Ishikawa (cell line): ENCODE measurements at regions not wholly inside any gene's neighbourhood (a gene's known extent, or its start where the extent isn't known, plus 50 kb on each side); places are given as distances from the start of the nearest gene placed in this dataset.

Source experiments
- CEBPB ChIP-seq: IDR thresholded peaks from 2 replicates; pipeline ENCODE4 v1.6.1; 2012
- CREB1 ChIP-seq: IDR thresholded peaks from 2 replicates; pipeline ENCODE4 v1.6.1; 2012; ENCODE audit warnings: low read depth
- EGR1 ChIP-seq: IDR thresholded peaks from 2 replicates; pipeline ENCODE4 v1.6.1; 2012
- EP300 ChIP-seq: IDR thresholded peaks from 2 replicates; pipeline ENCODE4 v1.6.1; 2012; ENCODE audit warnings: borderline replicate concordance
- FOXM1 ChIP-seq: IDR thresholded peaks from 2 replicates; pipeline ENCODE4 v1.6.1; 2012; ENCODE audit warnings: low read depth, borderline replicate concordance
- NFIC ChIP-seq: IDR thresholded peaks from 2 replicates; pipeline ENCODE4 v1.6.1; 2012
- RAD21 ChIP-seq: IDR thresholded peaks from 2 replicates; pipeline ENCODE4 v1.6.1; 2012; ENCODE audit warnings: low read depth
- REST ChIP-seq: IDR thresholded peaks from 2 replicates; pipeline ENCODE4 v1.6.1; 2012; ENCODE audit warnings: low read depth, mild to moderate bottlenecking
- TAF1 ChIP-seq: IDR thresholded peaks from 2 replicates; pipeline ENCODE4 v1.6.1; 2012; ENCODE audit warnings: low read depth, mild to moderate bottlenecking
- TCF12 ChIP-seq: IDR thresholded peaks from 2 replicates; pipeline ENCODE4 v1.6.1; 2012; ENCODE audit warnings: low read depth
- TEAD4 ChIP-seq: IDR thresholded peaks from 2 replicates; pipeline ENCODE4 v1.6.1; 2012
- YY1 ChIP-seq: IDR thresholded peaks from 2 replicates; pipeline ENCODE4 v1.6.1; 2012; ENCODE audit warnings: low read depth
- ZBTB7A ChIP-seq: IDR thresholded peaks from 2 replicates; pipeline ENCODE4 v1.6.1; 2012; ENCODE audit warnings: low read depth
- TF ChIP-seq, protein P1 (sequence below): IDR thresholded peaks from 2 replicates; pipeline ENCODE4 v1.6.1; 2012
- TF ChIP-seq, protein P2 (sequence below): IDR thresholded peaks from 2 replicates; pipeline ENCODE4 v1.6.1; 2012

DNA sequence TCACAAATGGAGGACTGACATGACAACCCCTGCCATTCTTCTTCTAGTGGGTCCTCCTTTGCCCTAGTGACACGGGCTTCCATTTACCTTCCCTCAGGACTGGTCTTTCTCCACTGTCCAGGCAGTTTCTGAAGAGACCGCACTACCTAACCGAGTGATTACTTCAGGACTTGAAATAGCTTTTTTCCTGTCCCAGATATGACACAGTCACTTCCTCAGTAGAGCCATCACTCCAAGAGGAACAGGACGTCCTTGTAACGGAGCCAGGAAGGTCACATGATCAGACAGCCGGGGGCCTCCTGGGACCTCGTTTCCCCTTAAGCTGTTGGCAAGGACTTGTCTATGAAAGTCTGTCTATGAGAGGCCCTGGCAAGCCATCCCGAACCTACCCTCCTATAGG is 62.3 kb downstream of the FOS start:
- TF ChIP-seq FOXM1, result no peak
- TF ChIP-seq TCF12, result no peak
- no peak for TF ChIP-seq REST
- no peak for TF ChIP-seq YY1
- no peak for TF ChIP-seq CEBPB
- TF ChIP-seq, protein P1, sequence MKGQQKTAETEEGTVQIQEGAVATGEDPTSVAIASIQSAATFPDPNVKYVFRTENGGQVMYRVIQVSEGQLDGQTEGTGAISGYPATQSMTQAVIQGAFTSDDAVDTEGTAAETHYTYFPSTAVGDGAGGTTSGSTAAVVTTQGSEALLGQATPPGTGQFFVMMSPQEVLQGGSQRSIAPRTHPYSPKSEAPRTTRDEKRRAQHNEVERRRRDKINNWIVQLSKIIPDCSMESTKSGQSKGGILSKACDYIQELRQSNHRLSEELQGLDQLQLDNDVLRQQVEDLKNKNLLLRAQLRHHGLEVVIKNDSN, result no peak
- no peak for TF ChIP-seq TAF1
- TF ChIP-seq EP300, result no peak
- TF ChIP-seq RAD21, result no peak
- no peak for TF ChIP-seq NFIC
- no peak for TF ChIP-seq ZBTB7A

DNA sequence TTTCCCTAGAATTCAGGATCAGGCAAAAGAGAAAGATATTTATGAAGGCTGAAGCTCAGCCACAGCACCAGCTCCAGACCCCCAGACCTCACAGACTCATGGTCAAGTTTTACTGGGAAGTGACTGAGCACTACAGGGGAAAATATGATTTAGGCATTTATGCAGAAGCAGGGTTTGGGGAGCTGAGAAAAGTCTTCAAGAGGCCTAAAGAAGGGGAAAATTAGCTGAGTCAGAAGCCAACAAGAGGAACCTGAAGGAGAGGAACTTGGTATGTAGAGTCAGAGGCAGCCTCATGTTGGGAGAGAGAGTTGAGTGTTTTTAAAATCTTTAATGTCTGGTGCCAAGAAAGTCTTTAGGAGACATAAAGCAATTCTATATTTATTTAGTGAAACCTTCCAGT is 63.0 kb downstream of the FOS start:
- TF ChIP-seq RAD21, result no peak
- no peak for TF ChIP-seq EP300
- TF ChIP-seq, protein P1, result no peak
- no peak for TF ChIP-seq NFIC
- TF ChIP-seq EGR1, result no peak
- no peak for TF ChIP-seq FOXM1
- no peak for TF ChIP-seq TAF1
- TF ChIP-seq CREB1, result no peak
- TF ChIP-seq TCF12, result no peak
- TF ChIP-seq, protein P2, sequence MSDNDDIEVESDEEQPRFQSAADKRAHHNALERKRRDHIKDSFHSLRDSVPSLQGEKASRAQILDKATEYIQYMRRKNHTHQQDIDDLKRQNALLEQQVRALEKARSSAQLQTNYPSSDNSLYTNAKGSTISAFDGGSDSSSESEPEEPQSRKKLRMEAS, result no peak
- TF ChIP-seq ZBTB7A, result no peak
- TF ChIP-seq YY1, result no peak
- no peak for TF ChIP-seq REST
- TF ChIP-seq CEBPB, result no peak

DNA sequence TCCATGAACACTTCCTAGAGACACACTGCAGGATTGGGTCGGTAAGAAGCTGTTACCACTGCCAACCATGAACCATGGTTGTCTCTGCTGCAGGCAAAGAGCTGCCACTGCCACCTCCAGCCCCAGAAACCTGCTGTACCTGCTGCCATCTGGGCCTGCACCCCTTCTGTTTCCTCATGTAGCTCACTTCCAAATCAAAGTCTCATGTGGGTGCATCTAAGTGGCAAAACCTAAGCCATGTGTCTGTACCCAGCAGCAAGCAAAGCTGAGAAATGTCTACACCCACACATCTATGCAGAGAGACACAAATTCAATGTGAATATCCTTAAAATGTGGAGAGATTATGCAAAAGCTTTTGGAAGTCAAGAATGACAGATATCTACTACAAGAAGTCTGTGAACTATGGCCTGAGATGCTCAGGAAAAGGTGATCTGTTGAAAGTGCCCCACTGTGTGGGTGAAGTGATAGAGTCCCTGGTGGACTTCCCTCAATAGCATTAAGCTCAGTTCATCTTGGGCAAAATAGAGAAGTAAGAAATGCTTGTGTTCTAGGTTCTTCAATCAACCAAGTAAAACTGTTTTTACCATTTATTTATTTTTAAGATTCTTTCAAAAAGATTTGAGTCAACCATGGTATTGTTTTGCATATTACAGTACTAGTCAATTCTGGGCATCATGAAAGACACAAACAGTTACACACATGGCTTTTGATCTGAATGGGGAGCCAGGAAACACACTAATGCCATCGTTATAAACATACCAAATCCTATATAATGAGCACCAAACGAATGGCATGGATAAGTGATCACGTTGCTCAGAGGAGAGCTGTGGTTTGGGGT is 64.4 kb downstream of the FOS start:
- TF ChIP-seq NFIC, result no peak
- TF ChIP-seq, protein P2, result no peak
- TF ChIP-seq TAF1, result no peak
- no peak for TF ChIP-seq RAD21
- no peak for TF ChIP-seq ZBTB7A
- TF ChIP-seq, protein P1, result no peak
- no peak for TF ChIP-seq EP300
- no peak for TF ChIP-seq REST

DNA sequence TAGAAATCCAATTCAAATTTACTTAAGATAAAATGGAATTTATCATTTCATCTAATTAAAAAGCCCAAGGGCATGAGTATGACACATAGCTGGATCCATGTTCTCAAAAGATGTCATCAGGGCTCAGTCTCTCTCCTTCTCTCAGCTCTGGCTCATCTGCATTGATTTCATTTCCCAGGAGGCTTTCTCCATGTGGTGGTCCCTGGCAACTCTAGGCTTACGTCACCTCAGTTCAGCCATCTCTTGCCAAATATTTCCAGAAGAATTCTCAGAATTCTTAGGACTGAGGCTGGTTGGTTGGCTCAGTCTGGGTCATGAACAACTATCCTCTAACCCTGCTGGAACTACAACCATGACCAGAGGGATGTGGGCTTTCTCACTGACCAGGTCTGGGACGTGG is 65.3 kb downstream of the FOS start:
- no peak for TF ChIP-seq EGR1
- no peak for TF ChIP-seq CREB1
- TF ChIP-seq TEAD4, result no peak
- no peak for TF ChIP-seq TCF12
- TF ChIP-seq, protein P2, result no peak
- no peak for TF ChIP-seq NFIC
- TF ChIP-seq ZBTB7A, result no peak
- no peak for TF ChIP-seq REST
- no peak for TF ChIP-seq YY1
- no peak for TF ChIP-seq TAF1
- TF ChIP-seq, protein P1, result no peak
- no peak for TF ChIP-seq FOXM1
- TF ChIP-seq EP300, result no peak
- TF ChIP-seq RAD21, result no peak
- TF ChIP-seq CEBPB, result no peak
